Transverse colon (tissue), 4 donors: ENCODE measurements at regions not wholly inside any gene's neighbourhood (a gene's known extent, or its start where the extent isn't known, plus 50 kb on each side); places are given as distances from the start of the nearest gene placed in this dataset.

ENCODE experiments used
- DNase-seq: peaks from one replicate; pipeline ENCODE4 v3.0.0-alpha.2; 2019
- H3K27ac ChIP-seq, 4 donors: fragments of 200-600 bp; sonication (generic); 2 replicates each; pipeline ENCODE4 v1.5.1; 2016 to 2018; ENCODE audit warnings: inconsistent platforms in 4 of 4
- H3K27me3 ChIP-seq: fragments of 200-600 bp; sonication (generic); 2 replicates; pipeline ENCODE4 v1.5.1; 2017; ENCODE audit warnings: inconsistent platforms
- H3K36me3 ChIP-seq, 4 donors: fragments of 200-600 bp; sonication (generic); 2 replicates each; pipeline ENCODE4 v1.5.1; 2017 to 2019; ENCODE audit warnings: inconsistent platforms in 4 of 4
- H3K4me1 ChIP-seq, 4 donors: fragments of 200-600 bp; sonication (generic); 2 replicates each; pipeline ENCODE4 v1.5.1; 2017 to 2020; ENCODE audit warnings: inconsistent platforms in 4 of 4
- H3K4me3 ChIP-seq, 4 donors: fragments of 200-600 bp; sonication (generic); 1 replicate in 1 of 4; 2 replicates in 3 of 4; pipeline versions ENCODE4 v1.5.1 to v1.6.1; 2017 to 2019; ENCODE audit warnings: inconsistent platforms in 4 of 4
- H3K9me3 ChIP-seq, 2 donors: fragments of 200-600 bp; sonication (generic); 2 replicates each; pipeline ENCODE4 v1.5.1; 2017 to 2019; ENCODE audit warnings: inconsistent platforms in 2 of 2
- CTCF ChIP-seq, 5 experiments: fragments of 200-600 bp in 3 of 5; fragments of 450-650 bp in 2 of 5; sonication (generic) in 3 of 5; IDR thresholded peaks; 1 replicate in 2 of 5; 2 replicates in 3 of 5; pipeline ENCODE4 v1.5.1; 2016 to 2017; ENCODE audit warnings: antibody characterized with exemption in 5 of 5, inconsistent platforms in 3 of 5, mild to moderate bottlenecking in 2 of 5, moderate library complexity in 1 of 5
- EP300 ChIP-seq: sonication (generic); formaldehyde crosslinking; IDR thresholded peaks from one replicate; pipeline ENCODE4 v1.6.1; 2017; ENCODE audit warnings: antibody characterized with exemption, low read depth
- POLR2A ChIP-seq: fragments of 450-650 bp; IDR thresholded peaks from one replicate; pipeline ENCODE4 v1.6.1; 2016; ENCODE audit warnings: antibody characterized with exemption, mild to moderate bottlenecking, moderate library complexity
- POLR2AphosphoS5 ChIP-seq, 3 donors: sonication (generic); formaldehyde crosslinking; IDR thresholded peaks; one replicate each; pipeline ENCODE4 v1.6.1; 2016; ENCODE audit warnings: antibody characterized with exemption in 3 of 3
- WGBS, 2 donors: methylation state at CpG; one replicate each; pipeline ENCODE4 v1.1.5; 2018; ENCODE audit warnings: low coverage in 1 of 2; 5-methylcytosine and 5-hydroxymethylcytosine counted together
- in situ Hi-C, 4 donors: fragments of 200-750 bp; cut with MboI; loops; one replicate each; pipeline versions ENCODE4 v1.15.0 to v1.15.1; 2017; ENCODE audit warnings: low sequenced_read_pairs in 3 of 4, low pct_ligation_motif_present in 1 of 4, low pct_unique_long_range_greater_than_20kb in 1 of 4
- intact Hi-C: fragments of 100-400 bp; cut with DNase I; formaldehyde crosslinking; loops from one replicate; pipeline ENCODE4 v1.15.1; 2023; ENCODE audit warnings: low total_unique reads

- H3K4me3 ChIP-seq = no peak overlapping the region
- no peaks in the 10 kb centered on the region for H3K27me3 ChIP-seq
- no peak for TF ChIP-seq CTCF (IDR thresholded peaks at IDR 0.05)
- no peak for TF ChIP-seq POLR2A
- no peak for TF ChIP-seq EP300
- no peak for TF ChIP-seq POLR2AphosphoS5 (IDR thresholded peaks at IDR 0.05)
- no peaks in the 10 kb centered on the region for H3K36me3 ChIP-seq
- H3K27ac ChIP-seq = no peak overlapping the region
- no peaks in the 10 kb centered on the region for H3K4me1 ChIP-seq
- intact Hi-C loops (no loop called here), in situ Hi-C loops (no loop called here)
- WGBS, 2 donors = 88 to 93% methylated on average over 1 of the region's 1 CpG
- DNase-seq = no peak
- H3K9me3 ChIP-seq = no peaks in the 10 kb centered on the region
Measured at GRCh38 chr11:115895594-115895993, 391.4 kb upstream of the CADM1 start.

GRCh38 chr11:115894176-115894575, 390.0 kb upstream of the CADM1 start:
- DNase-seq = no peak
- H3K4me3 ChIP-seq = no peak overlapping the region
- intact Hi-C loops = no loop called here
- no peaks in the 10 kb centered on the region for H3K4me1 ChIP-seq
- H3K27ac ChIP-seq = no peak overlapping the region
- no peaks in the 10 kb centered on the region for H3K36me3 ChIP-seq
- no peaks in the 10 kb centered on the region for H3K9me3 ChIP-seq
- H3K27me3 ChIP-seq = no peaks in the 10 kb centered on the region
- in situ Hi-C loops = no loop called here
- 76 to 85% methylated on average over 4 to 5 of the region's 5 CpGs for WGBS, 2 donors
- no peak for TF ChIP-seq POLR2A
- TF ChIP-seq CTCF (IDR thresholded peaks at IDR 0.05) = no peak
- no peak for TF ChIP-seq EP300
- no peak for TF ChIP-seq POLR2AphosphoS5 (IDR thresholded peaks at IDR 0.05)

DNA sequence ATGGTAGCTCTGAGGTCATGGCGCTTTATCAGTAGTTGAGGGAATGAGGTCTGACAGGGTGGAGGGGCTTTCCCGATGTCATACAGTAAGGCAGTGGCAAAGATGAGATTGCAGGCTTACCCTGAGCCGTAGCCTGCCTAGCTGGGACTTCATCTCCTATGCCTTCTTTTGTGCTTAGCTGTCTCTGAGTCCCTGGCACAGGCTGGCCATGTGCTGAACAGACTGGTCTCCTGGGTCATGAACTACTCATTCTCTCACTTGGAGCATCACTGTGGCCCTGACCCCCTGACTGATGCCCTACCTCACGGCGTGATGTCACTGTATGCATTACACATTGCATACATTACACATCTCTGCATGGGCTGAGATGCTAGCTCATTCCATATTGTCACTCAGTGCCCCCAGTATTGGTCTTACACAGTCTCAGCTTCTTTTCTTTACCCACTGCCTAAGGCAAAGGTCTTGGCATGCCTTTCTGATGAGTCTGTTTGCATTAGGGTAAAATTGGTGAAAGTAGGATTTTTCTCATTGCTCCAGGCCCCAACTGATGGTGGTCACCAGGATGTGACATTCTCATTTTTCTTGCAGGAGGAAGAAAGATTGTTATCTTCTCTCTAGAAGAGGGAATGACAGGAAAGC, 389.4 kb upstream of the CADM1 start:
- intact Hi-C loops (no loop called here), in situ Hi-C loops (no loop called here)
- no peak overlapping the region for H3K4me3 ChIP-seq
- DNase-seq = no peak
- no peaks in the 10 kb centered on the region for H3K4me1 ChIP-seq
- 88 to 100% methylated on average over 2 to 5 of the region's 5 CpGs for WGBS, 2 donors
- H3K9me3 ChIP-seq = no peaks in the 10 kb centered on the region
- H3K27me3 ChIP-seq = no peaks in the 10 kb centered on the region
- TF ChIP-seq EP300 (no peak), CTCF (IDR thresholded peaks at IDR 0.05) (no peak), POLR2A (no peak), POLR2AphosphoS5 (IDR thresholded peaks at IDR 0.05) (no peak)
- H3K27ac ChIP-seq = no peak overlapping the region
- no peaks in the 10 kb centered on the region for H3K36me3 ChIP-seq

- Histone ChIP-seq H3K27ac (no peak overlapping the region), H3K9me3 (no peaks in the 10 kb centered on the region), H3K27me3 (no peaks in the 10 kb centered on the region), H3K36me3 (no peaks in the 10 kb centered on the region), H3K4me1 (no peaks in the 10 kb centered on the region), H3K4me3 (no peak overlapping the region)
- intact Hi-C loops = no loop called here
- 76 to 83% methylated on average over 2 of the region's 2 CpGs for WGBS, 2 donors
- in situ Hi-C loops = no loop called here
- TF ChIP-seq CTCF (IDR thresholded peaks at IDR 0.05) (no peak), EP300 (no peak), POLR2AphosphoS5 (IDR thresholded peaks at IDR 0.05) (no peak), POLR2A (no peak)
- DNase-seq = no peak
Measured at GRCh38 chr11:115892016-115892415, 387.8 kb upstream of the CADM1 start.
